ENCODE measurements at regions not wholly inside any gene's neighbourhood (a gene's known extent, or its start where the extent isn't known, plus 50 kb on each side); places are given as distances from the start of the nearest gene placed in this dataset.

GRCh38 chr3:632571-633170 is 436.1 kb downstream of the CHL1 start:
- TF ChIP-seq REST (IDR thresholded peaks at IDR 0.05; ENCODE audit: insufficient read depth in 1 of 2, low read depth in 2 of 2, low read length in 1 of 2) (no peak), CTCF (IDR thresholded peaks at IDR 0.05) (peak; percentile 68), POLR2AphosphoS5 (IDR thresholded peaks at IDR 0.05; ENCODE audit: low read depth, low read length) (no peak), TCF7L2 (IDR thresholded peaks at IDR 0.05; ENCODE audit: low read depth, low read length) (no peak)
